AG20443 (cell line): ENCODE measurements at regions not wholly inside any gene's neighbourhood (a gene's known extent, or its start where the extent isn't known, plus 50 kb on each side); places are given as distances from the start of the nearest gene placed in this dataset.
"Not testable (repeated sequence)": the region's sequence is repeated elsewhere in the genome, so short reads cannot be mapped to it uniquely, and the experiment has no call there.

Experiments used
- DNase-seq: peaks from one replicate; pipeline ENCODE4 v3.0.0; 2012; ENCODE audit warnings: low spot score, mixed read lengths

DNA sequence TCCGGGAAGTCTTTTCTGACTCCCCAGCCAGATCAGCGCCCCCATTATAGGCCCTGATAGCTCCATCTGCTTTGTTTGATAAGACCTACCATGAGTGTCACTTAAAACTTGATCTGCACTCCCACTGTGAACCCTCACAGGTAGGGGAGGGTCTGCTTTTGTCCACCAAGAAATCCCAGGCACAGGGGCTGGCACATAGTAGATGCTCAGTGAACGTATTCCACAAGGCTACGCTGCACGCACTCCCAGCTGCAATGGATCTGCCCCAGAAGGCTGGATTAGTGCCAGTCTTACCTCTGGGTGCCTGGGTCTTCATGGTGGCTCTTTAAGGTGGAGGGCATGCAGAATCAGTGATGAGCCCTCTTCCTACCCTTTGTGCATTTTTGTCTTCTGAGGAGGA lies 447.1 kb downstream of the PTPRU start:
- no peak for DNase-seq

DNA sequence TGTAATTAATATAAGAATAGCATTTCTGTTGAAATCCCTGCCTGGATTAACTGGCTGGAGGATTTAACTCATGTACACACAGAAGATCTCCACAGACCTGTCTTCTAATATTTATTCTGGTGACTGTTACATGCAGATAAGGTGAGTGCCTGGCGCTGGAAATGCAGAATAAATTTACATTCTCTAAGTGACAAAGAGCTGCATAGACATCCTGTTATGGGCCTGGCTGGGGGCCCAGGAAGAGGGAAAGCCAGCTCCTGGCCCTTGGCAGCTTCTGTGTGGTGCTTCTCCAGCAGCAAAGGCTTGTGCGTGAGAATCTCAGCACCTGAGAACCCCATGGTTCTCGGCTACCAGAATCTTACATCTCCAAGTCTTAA lies 446.6 kb downstream of the PTPRU start:
- DNase-seq: no peak

DNA sequence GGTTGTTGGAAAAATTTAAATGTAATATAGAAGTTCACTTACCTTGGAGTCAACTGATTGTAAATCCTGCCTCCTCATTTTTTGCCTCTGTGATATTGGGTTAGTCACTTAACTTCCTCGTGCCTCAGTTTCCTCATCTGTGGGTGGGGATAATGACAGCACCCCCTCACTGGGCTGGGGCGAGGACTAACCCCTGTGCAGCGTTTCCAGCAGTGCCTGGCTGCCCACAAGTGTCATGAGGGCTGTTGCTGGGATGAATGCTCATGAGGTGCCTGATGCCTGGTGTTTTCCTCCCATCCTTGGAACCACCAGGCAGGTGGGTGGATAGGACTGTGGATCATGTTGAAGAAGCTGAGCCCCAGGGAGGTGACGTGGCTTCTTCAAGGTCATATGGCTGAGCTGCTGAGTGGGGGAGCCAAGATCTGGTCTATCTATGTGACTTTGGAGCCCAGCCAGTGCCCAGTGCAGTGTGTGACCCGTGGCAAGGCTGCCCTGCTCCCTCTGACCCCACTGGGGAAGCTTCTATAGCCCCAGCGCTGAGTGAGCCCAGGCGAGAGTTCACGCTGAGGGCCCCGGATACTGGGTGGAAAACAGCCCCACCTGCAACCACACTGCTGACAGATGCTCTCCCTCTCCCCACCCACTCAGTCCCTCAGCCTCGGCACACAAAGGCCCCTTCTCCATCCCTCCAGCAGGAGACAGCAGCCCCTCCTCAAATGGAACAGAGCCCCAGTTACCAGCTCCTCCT lies 446.0 kb downstream of the PTPRU start:
- DNase-seq: no peak

- not testable (repeated sequence) for DNase-seq
These were observed 445.1 kb downstream of the PTPRU start for GRCh38 chr1:29681416-29681815.

DNA sequence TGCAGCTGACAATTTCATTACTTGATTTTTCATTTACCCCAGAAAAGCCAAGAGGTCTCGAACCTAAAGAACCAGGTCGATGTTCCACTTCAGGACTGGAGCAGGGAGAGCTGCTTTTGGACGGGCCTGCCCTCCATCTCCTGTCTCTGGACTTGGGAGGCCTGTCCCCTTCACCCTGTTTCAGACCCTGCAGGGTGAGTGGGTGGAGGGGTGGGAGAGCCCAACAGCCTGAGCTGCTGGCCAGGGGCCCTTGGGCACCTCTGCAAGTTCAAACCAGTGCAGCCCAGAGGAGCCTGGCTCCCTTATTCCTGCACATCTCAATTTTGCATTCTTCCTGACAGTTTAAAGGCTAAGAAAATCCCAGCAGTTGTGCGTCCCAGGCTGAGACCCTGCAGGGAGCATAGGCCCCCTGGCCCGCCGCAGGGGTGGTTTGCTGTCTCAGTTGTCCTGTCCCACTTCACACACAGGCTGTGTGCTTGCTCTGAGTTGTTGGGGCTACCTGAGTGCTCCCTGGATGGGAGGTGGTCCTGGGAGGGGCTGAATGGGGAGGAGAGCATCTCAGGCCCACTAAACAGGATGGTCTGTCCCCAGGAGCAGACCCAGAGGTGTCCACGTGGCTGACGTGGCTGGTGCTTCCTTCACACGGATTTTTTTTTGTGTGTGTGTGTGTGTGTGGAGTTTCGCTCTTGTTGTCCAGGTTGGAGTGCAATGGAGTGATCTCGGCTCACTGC lies 443.7 kb downstream of the PTPRU start:
- no peak for DNase-seq

DNA sequence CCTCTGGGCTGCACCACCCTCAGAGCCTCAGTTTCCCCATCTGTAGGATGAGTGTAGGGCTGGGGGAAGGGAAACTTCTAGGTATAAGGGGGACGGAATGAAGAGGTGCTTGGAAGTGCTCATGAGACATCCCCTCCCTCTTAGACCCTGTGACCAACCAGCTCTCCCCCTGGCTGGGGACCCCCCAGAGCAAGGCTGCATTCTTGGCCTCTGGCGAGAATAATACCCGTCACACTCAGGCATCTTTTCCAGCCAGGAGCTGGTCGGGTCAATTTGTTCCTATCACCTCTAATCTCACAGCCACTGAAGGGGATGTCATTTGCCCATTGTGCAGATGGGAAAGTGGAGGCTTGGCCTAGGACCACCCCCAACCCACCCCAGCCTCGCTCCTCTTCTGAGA lies 443.0 kb downstream of the PTPRU start:
- no peak for DNase-seq

DNA sequence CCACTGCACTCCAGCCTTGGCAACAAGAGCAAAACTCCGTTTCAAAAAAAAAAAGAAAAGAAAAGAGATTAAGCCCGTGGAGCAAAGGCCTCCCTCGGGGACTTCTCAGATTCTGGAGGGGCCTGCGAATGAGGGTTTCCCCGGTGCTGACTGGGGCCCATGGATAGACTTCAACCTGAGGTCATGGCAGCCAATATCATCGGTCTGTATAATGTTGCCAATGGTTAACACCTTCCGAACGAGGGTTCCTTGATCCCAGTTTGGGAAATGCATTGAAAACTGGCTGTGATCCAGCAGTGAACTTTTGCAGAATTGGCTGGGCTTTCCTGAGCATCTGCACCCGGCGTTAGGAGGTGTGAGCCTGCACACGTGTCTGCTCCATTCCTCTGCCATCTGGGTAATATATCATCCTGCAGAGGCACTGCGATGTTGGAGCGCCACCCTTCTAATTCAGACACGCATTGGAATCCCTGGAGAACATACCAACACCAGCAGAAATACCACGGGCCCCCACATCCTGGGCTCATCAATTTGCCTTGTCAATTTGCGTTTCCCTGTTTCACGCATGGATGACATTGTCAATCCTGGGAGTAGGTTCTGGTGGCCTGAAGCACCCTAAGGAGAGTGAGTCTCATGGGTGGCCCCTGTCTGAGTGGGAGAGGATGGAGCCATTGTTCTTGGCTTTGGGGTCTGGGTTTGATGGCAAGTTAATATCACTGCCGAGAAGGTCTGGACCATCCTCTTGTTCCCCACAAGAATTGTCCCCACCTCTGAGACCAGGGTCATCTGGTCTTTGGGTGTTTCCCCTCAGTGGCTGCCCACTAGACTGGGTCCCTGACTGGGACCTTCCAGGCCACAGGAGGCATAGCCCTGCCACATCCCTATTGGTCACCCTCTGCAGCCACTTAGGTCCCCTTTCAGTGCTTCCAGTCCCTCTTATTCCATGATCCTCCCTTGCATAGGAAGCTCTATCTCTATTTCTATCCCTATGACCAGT lies 441.0 kb downstream of the PTPRU start:
- DNase-seq: no peak

DNA sequence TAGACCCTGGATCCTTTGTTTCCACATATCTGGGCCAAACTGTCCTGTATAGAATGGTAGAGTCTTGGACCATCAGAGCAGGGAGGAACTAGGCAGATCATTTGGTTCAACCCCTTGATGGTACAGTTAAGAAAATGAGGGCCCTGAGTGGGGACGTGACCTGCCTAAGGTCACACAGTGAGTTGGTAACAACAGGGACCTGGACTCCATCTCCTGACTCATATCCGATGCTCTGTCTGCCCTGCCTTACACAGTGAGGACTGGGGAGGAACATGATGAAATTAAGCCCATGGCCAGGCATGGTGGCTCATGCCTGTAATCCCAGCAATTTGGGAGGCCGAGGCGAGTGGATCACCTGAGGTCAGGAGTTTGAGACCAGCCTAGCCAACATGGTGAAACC lies 440.2 kb downstream of the PTPRU start:
- no peak for DNase-seq

DNA sequence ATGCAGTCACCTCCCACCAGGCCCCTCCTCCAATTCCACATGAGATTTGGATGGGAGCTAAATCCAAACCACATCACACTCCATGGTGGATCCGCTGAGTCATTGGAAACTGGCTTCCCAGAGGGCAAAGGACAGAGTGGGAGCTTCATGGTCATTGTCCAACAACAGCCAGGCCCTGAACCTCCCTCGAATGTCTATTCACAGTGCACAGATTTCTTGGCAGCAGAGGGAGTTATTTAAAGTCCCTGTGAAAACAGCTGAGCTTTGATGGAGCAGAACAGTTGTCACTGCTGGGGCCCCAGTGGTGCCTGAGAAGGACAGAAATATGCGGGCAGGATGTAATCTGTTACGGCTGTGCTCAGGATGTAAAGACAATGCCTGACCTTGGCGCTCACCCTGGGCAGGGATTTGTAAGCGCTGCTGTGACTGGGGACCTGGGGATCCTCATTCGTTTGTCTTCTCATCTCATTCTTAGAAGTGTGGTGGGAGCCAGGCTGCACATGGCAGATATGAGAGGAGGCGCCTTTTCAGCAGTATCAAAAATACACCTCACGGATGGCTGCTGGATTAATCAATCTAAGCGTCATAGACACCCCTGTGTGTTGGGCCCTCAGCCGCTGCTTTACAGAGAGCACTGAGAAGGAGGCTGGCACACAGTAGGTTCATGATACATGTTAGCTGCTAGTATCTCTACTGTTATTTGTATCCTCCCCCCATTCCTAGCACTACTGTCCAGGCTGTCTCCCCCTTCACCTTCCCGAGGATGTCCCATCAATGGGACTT lies 439.4 kb downstream of the PTPRU start:
- DNase-seq: no peak

DNA sequence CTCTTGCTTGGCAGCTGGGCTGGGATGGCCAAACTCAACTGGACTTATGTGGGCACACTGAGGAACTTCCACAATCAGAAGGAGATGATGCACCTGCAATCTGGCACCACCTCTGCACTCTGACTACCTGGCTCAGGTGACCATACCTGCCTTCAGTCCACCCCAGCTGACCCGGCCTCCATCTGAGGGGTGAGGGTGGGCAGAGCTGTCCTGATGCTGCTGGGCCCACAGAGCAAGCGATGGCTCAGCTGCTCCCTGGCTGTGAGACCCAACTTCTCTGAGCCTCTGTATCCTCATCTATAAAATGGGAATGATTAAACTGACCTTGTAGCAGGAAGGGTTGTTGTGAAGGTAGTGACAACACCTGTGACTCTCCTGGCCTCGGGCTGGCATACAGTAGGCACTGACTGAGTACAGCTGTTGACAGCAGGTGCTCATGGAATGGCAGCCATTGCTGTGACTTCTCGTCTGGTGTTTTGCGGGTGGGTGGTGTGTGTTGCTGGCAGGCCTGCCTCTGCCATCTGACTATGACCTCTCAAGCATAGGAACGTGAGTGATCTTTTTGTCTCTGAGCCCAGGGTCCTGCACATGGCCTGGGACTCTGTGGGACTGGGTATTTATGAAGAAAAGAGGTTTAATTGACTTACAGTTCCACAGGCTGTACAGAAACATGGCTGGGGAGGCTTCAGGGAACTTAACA lies 438.5 kb downstream of the PTPRU start:
- no peak for DNase-seq

DNA sequence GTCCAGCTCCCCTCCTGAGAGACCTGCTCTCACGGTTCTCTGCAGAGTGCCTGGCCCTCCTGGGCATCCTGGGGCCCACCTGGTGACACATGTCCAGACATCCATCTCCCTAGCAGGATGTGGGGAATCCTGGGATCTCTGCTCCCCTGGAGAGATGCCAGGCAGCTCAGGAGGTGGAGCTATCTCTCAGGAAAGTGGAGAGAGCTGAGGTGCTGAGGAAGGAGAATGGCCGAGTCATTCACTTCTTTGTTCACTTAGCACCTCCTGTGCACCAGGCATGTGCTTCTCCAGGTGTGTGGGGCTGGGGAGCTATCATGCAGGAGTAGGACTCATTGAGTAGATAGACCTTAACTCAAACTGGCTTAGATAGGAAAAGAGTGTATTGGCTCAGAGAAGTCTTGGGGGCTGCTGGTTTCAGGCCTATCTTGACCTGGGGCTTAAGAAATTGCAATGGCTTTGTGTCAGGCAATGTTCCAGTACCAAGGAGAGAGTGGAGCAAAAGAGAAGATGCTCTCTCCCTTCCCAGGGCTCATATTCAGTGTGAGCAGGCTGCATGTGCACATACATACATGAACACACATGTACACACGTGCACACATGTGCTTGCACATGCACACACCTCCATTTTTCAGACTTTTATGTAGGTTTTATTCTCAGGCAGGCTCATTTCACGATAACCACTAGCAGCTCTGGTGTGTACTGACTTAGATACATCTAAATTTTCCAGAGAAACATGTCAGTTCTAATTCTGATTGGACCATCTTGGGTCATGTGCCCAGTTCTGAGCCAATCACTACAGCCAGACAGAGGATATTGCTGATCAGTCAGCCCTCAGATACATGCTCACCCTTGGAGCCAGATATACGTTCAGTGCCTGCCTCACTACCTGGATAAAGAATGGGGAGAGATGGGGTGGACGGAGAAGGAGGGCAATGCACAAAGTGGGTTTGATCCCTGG lies 437.6 kb downstream of the PTPRU start:
- DNase-seq: no peak

DNA sequence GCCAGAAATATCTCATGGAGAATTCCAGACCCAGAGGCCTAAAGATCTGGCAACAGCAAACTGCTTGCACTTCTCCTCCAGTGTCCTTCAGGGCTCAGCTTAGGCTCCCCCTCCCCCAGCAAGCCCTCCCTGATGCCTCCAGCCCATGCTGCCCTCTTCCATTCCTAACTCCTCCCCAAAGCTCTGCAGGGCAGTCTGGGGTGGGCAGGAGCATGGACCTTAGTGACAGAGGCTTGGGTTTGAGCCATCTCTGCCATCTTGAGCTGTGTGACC lies 436.8 kb downstream of the PTPRU start:
- DNase-seq: no peak

DNA sequence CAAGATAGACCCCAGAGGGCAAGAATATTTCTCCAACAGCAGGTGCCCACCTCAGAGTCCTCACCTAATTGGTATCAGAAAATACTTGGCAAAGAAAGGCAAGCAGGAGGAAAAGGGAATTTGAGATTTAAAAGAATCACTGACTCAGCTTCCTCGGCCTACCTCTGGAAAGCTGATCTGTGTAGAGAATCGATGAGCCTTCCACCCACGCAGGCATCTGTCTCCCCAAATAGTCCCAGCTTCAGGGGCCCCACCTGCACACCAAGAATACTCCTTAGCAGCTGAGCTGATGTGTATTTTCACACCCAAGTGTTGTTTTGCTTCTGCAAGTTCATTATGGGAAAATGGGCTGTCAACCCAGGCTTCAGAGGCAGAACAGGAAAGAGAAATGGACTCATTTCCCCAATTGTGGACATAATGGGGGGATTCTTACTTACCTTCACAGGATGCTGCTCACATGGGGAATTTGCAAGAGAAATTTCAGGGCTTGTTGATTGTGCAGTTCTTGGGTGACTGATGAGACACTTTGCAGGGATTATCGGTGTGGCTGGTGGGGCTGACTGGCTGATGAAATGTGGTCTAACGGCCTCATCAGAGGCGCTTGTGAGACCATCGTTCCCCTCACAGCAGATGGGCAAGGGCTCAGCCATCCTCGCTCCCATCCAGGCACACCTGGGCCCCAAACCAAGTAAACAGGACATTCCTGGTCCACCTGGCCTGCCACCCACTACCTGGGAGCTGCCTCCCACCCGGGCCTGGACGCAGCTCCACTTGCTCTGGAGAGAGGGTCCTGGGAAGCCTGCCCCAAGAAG lies 436.3 kb downstream of the PTPRU start:
- no peak for DNase-seq

- no peak for DNase-seq
These were observed 435.4 kb downstream of the PTPRU start for GRCh38 chr1:29671446-29672356.

GRCh38 chr1:29670752-29671151 lies 434.4 kb downstream of the PTPRU start:
- DNase-seq: no peak

DNA sequence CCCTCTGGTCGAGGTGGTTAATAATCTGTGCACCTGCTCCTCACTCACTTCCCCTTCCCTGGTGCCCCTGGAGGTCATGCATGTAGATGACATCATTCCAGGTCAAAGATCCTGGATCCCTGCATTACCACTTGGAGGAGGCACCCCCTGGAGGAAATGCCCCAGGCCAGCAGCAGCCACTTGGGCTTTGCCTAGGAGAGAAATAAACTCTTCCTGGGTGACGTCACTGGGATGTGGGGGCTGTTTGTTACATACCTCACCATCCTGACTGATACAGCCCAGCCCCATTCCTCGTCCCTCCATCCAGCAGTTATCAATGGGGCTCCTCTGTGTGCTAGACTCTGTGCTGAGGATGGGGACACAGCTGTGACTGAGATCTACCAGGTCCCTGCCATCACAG lies 433.6 kb downstream of the PTPRU start:
- DNase-seq: no peak

- DNase-seq: no peak
These were observed 433.0 kb downstream of the PTPRU start for GRCh38 chr1:29669158-29669871.
